HG02623 (cell line): ENCODE measurements at regions not wholly inside any gene's neighbourhood (a gene's known extent, or its start where the extent isn't known, plus 50 kb on each side); places are given as distances from the start of the nearest gene placed in this dataset.
"Not testable (repeated sequence)": the region's sequence is repeated elsewhere in the genome, so short reads cannot be mapped to it uniquely, and the experiment has no call there.

Experiments
- ATAC-seq: cut with Tn5 transposase; IDR thresholded peaks from one replicate; pipeline ENCODE4 v1.9.1; 2021; ENCODE audit warnings: moderate library complexity; ENCODE audit not compliant: unreplicated experiment

GRCh38 chr1:4166713-4167112 lies 266.6 kb upstream of the C1orf174 start:
- no peak for ATAC-seq

GRCh38 chr1:4169991-4170390 lies 269.9 kb upstream of the C1orf174 start:
- ATAC-seq, result no peak

- ATAC-seq, result no peak
Measured at GRCh38 chr1:4170548-4171340, 270.7 kb upstream of the C1orf174 start.

- ATAC-seq, result no peak
Measured at GRCh38 chr1:4171480-4172450, 271.7 kb upstream of the C1orf174 start.

DNA sequence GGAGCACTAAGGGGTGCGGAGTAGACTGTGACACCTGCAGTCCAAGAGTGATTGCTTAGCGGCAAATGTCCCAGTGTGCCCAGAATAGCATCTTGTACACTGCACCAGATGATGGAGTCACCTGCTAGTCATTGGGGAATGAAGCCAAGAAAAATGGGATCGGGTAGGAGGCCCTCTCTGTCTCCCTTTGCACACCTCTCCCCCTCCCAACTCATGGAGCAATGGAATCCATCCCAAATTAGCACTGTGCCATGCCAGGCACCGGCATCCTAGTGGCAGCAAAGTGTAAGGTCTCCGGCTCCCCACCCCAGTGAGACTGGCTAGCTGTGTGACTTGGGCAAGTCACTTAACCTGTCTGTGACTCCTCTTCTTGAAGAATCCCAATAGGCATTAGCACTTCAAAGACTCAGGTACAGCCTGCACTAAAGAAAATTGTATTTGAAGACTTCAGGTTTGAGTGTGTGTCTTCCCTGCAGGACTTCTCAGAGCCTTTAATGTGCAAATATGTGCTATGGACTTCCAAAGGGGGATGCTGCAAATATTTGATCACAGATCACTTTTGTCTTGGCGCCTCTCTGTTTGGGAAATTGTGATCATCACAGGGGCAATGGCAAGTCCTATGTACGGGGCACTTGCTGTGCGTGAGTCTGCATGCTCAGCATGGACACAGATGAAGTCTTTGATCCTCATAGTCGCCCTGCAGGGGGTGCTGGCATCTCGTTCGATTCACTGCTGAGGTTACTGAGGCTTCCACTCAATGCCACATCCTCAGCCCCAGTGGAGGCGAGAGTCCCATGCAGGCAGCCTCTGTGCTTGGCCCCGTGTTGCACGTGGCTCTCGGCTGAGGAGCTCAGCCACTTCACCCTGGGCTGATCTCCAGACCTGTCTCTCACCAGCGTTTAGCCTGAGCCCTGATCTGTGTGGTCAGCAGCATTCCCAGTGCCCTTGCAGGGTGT lies 272.9 kb upstream of the C1orf174 start:
- ATAC-seq, result no peak

- no peak for ATAC-seq
Measured at GRCh38 chr1:4173731-4174130, 273.7 kb upstream of the C1orf174 start.

DNA sequence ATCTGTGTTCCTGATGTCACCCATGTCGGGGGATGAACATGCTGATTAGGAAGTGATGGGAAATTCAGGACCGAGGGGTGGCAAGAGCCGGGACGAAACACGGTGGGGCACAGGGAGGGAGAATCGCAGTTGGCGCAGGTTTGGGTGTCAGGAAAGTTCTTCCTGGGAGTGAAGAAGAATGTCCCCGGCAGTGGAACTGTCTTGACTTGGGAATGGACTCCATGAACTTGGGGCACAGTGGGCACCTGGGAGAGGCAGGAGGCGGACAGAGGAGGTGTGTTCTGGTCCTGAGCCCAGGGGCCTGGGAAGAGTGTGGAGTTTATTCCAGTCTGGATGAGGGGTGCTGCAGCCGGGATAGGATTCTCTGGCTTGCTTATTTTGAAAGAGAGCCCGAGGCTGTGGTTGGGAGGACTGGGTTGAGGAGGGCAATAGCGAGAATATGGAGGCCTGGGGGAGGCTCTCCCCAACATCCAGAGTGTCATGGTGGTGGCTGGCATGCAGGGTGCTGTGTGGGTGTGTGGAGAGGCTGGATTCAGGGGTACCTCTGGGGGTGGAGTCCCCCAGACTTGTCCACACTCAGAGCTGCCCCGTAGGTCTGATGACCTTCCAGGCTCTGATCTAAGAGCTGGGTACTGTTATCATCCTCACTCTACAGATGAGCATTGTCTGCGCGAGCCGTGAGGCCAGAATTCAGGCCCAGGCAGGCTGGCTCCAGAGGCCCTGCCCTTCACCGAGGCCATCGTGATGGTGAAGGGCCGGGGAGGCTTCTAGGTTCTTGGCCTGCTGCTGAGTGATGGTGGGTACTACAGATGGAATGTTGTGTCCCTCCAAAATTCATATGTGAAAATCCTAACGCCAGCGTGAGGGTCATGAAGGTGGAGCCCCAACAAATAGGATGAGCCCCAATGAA lies 274.5 kb upstream of the C1orf174 start:
- no peak for ATAC-seq

GRCh38 chr1:4175566-4176405 lies 275.7 kb upstream of the C1orf174 start:
- no peak for ATAC-seq

- no peak for ATAC-seq
Measured at GRCh38 chr1:4176841-4177240, 276.8 kb upstream of the C1orf174 start.

DNA sequence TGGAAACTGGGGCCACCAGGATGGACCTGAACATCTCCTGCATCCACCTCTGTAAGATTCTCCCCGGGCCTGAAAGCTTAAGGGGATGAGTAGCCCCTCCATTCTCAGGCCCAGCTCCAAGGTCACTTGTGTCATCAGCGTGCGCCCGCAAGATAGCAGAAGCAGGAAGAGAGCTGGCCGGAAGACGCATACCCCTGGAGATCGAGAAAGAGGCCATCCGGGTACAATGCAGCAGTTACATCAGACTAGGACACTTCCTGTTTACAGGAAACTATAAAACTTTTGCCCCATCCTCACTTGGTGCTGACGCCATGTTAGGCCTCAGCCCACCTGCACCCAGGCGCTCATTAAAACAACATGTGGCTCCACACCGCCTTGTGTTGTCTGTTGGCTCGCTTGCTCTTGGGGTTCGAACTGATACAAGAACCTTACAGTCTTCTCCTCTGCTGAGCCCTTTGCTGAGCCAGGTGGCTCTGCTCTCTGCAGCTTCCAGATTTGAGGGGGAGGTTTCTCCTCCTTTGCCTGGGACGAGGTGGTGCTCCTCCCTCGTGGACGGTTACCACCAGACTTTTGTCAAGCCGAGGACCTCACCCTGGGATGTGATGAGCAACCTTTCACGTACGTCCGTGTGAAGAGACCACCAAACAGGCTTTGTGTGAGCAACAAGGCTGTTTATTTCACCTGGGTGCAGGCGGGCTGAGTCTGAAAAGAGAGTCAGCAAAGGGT lies 277.5 kb upstream of the C1orf174 start:
- ATAC-seq, result no peak

DNA sequence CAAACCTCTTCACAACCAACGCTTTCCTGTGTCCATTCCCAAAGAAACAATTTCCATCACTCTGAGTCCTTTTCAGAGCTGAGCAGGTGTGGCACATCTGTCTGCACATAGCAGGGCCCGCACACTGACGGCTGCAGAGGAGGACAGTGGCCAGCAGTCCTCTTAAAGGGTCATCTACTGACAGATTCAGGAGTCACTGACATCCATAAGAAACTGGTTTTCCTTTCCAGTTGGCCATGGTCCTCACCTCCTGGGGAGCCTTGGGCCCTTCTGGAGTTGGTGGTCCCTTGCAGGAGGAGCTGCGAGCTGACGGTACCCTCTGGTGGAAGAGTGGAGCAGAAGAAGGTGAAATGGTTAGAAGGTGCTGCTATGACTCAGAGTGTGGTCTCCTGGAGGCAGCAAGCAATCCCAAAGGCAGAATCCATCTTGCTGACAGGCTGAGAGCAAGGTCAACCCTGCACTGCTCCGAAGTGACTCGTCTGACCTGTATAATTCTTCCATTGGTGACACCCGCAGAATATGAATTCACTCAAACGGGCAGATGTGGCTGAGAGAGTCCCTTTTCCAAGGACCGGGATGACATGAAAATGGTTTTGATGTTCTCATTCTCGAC lies 278.5 kb upstream of the C1orf174 start:
- ATAC-seq, result no peak

GRCh38 chr1:4179914-4180735 lies 280.1 kb upstream of the C1orf174 start:
- no peak for ATAC-seq

- ATAC-seq, result not testable (repeated sequence)
Measured at GRCh38 chr1:4186486-4186885, 286.4 kb upstream of the C1orf174 start.

GRCh38 chr1:4203501-4203900 lies 303.4 kb upstream of the C1orf174 start:
- no peak for ATAC-seq

- no peak for ATAC-seq
Measured at GRCh38 chr1:4207183-4207582, 307.1 kb upstream of the C1orf174 start.

- no peak for ATAC-seq
Measured at GRCh38 chr1:4207842-4208692, 308.0 kb upstream of the C1orf174 start.
